ENCODE measurements at regions not wholly inside any gene's neighbourhood (a gene's known extent, or its start where the extent isn't known, plus 50 kb on each side); places are given as distances from the start of the nearest gene placed in this dataset.

- no peak for DNase-seq (ENCODE audit: low spot score)
Observed at GRCh38 chr7:35581605-35582210, 113.2 kb downstream of the HERPUD2 start.

DNA sequence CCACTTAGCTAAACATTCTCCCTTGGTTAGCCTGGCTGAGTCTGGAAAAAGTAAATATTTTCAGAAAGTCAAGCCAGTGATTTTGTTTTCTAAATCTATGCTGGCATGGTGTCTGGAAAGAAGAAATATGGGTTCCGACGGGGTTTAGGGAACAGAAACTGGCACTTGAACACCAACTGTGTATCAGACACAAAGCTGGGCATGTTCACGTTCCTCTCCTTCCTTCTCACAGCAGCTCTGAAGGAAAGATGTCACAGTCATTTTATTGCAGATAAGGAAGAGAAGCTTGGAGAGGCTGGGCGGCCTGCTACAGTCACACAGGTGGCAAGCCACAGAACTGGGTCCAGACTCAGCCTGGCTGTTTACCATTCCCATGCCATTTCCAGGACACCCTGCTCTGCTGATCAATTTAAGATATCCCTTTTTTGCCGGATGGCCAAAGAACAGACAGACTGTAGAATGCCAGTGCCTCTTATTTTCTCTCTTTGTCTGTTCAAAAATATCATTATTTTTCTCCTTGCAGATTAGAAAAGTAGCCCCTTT lies 118.8 kb downstream of the HERPUD2 start:
- peak; percentile 75 for DNase-seq (ENCODE audit: low spot score)

GRCh38 chr7:35571611-35572240 lies 123.2 kb downstream of the HERPUD2 start:
- peak; percentile 56 for DNase-seq (ENCODE audit: low spot score)

DNA sequence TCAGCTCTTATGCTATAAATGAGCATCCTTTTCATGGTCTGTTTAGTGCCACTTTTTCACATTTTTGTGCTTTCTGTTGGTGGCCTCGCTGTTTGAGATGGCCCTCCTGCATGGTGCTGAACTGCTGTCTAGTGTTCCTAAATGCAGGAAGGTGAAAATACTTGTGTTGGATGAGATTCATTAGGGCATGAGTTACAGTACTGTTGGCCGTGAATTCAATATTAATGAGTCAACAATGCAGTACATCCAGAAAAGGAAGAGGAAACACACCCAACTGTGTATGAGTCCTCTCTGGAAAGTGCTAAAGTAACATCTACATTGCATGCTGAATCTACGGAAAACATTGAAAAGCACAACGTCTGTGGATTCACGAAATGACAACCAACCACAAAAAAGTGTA lies 124.0 kb downstream of the HERPUD2 start:
- DNase-seq (ENCODE audit: low spot score) = no peak

DNA sequence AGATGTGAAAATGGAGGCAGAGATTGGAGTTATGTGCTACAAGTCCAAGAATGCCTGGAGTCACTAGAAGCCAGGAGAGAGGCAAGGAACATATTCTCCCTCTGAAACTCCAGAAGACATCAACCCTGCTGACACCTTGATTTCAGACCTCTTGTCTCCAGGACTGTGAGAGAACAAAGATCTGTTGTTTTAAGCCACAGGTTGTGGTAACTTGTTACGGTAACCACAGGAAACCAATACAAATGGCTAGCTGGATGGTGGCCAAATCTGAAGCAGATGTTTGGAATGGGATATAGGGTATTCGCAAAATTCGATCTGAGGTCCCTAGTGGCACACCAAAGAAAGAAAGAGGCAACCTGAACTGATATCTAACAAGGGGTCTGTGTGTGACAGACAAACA lies 129.0 kb downstream of the HERPUD2 start:
- no peak for DNase-seq (ENCODE audit: low spot score)

DNA sequence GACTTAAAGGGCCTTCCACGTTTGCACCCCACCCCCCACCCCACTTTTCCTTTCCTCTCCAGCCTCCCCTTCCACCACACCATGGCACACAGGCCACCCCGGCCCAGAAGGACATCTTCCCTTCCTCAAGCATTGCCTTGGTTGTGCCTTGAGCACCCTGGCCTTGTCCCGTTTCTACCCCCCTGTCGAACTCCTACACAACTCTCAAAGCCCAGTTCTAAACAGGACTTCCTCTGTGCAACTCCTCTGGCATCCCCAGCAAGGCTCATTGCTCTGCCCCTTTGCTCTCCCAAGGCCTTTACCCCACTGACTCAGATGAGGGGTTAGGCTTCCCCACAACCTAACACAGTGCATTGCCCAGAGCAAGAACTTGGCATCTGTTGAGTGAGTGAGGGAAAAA lies 136.1 kb downstream of the HERPUD2 start:
- no peak for DNase-seq (ENCODE audit: low spot score)

- DNase-seq (ENCODE audit: low spot score) = no peak
Observed at GRCh38 chr7:35556515-35557471, 138.1 kb downstream of the HERPUD2 start.

GRCh38 chr7:35555934-35556333 lies 139.0 kb downstream of the HERPUD2 start:
- no peak for DNase-seq (ENCODE audit: low spot score)

DNA sequence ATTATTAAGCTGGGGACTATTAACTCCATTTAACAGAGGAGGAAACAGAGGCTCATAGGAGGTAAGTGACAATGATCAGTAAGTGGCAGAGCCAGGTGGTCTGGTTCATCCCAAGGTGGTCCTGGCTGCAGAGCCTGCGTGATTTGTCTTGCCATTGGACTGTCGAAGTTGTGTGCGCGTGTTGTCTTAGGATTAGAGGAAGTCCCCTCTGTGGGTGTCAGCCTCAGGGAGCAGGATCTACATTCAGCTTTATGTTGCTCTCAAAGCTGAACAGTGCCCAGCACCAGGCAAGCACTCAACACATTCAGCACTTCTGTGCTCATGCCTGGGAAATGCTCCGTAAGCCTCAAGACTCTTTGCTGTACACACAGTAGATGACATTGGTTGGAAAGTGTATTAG lies 139.5 kb downstream of the HERPUD2 start:
- DNase-seq (ENCODE audit: low spot score) = no peak

- DNase-seq (ENCODE audit: low spot score) = no peak
Observed at GRCh38 chr7:35553519-35553918, 141.4 kb downstream of the HERPUD2 start.

DNA sequence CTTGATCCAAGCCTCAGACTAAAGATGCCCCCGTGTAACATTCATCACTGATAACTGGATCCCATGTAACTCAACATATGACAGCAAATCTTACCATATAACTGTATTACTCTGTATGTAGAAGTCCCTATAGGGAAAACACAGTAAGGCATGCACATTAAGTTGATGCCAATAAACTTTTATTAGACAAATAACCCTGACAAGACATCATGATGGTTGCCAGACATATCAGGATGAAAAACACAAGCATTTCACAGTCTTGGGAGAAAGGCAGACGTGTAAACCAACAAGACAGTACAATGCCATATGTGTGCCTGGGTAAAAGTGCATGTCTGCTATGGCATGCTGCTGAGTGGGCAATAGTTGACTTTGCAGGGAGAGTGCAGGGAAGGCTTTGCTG lies 142.2 kb downstream of the HERPUD2 start:
- DNase-seq (ENCODE audit: low spot score) = no peak

- DNase-seq (ENCODE audit: low spot score) = no peak
Observed at GRCh38 chr7:35551321-35552081, 143.4 kb downstream of the HERPUD2 start.

- DNase-seq (ENCODE audit: low spot score) = no peak
Observed at GRCh38 chr7:35550831-35551230, 144.1 kb downstream of the HERPUD2 start.

GRCh38 chr7:35549781-35550180 lies 145.2 kb downstream of the HERPUD2 start:
- no peak for DNase-seq (ENCODE audit: low spot score)

- no peak for DNase-seq (ENCODE audit: low spot score)
Observed at GRCh38 chr7:35548291-35548690, 146.6 kb downstream of the HERPUD2 start.

GRCh38 chr7:35546691-35547429 lies 148.1 kb downstream of the HERPUD2 start:
- DNase-seq (ENCODE audit: low spot score) = no peak

GRCh38 chr7:35545831-35546230 lies 149.1 kb downstream of the HERPUD2 start:
- no peak for DNase-seq (ENCODE audit: low spot score)

DNA sequence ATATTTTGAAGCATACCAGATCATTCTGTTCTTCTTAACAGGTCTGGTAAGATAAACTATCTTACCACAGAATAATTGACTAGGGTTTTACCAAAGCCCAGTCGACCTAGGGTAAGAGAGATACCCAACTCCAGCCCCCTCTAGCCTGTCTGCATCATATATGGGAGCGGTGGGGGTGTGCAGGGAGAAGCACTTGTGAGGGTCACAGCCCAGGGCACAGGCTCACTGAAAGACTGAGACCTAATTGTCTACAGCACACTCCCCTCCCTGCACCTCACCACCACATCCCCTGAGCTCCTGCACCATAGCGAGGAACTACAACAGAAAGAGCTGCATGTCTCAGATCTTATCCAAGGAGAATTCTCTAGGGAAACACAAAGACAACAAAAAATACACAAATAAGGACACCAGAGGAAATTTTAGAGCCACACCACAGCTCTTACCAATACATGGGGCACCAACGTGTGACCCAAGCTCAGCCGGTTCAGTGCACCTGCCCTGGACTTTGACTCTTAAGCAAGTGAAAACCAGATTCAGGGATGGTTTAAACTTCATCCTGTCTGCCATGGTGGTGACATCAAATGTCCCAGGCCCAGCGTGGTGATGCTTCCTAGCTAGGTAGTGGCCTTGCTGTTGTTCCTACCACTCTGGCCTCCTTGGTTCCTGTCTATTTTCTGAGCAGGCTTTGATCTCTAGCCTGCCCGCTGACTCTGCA lies 150.8 kb downstream of the HERPUD2 start:
- no peak for DNase-seq (ENCODE audit: low spot score)

DNA sequence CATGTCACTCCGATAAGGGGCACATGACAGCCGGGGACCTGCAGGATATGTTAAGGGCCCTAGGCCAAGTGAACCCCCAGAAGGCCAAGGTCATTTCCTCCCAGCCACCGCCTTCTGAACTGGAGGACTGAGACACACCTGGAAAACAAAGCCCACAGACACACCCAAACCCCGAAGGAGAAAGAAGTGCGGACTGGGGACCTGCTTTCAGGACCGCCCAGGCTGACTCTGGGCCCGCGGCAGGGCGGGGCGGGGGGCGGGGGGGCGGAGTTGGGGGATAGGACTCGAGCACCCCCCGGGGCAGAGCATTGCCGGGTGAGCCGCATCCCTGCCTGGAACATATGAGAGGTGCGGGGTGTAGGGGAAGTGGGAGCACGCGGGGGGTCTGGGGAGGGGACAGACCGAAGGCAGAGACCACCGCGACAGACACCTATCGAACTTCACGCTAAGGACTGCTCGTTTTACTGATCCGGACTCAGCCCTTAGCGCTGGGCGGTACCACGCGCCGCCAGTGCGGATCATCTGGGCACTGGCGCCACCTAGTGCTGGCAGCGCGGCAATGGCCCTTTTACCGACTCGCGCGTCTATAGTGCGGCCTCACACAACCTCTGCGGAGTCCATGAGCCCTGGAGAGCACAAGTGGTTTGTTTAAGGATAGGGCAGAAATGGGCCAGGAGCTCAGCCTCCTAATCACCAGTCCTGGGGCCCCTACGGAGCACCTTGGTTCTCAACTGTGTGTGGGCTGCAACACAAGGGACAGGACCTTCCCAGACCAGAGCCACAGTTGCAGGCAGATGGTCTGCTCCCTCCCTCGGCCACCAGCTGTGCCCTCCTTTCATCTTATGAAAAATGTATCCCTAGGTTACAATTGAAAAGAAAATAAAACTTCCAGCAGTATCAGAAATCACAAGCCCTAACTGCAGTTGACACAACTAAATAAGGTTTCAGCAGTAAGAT lies 157.6 kb downstream of the HERPUD2 start:
- DNase-seq (ENCODE audit: low spot score) = peak; percentile 44
